ENCODE measurements at regions not wholly inside any gene's neighbourhood (a gene's known extent, or its start where the extent isn't known, plus 50 kb on each side); places are given as distances from the start of the nearest gene placed in this dataset.
"Not testable (repeated sequence)": the region's sequence is repeated elsewhere in the genome, so short reads cannot be mapped to it uniquely, and the experiment has no call there.

GRCh38 chr3:65030014-65030627 lies 342.3 kb upstream of the ADAMTS9 start:
- no peak for DNase-seq

- DNase-seq: no peak
Measured at GRCh38 chr3:65029130-65029529, 341.3 kb upstream of the ADAMTS9 start.

- no peak for DNase-seq
Measured at GRCh38 chr3:65028024-65028423, 340.2 kb upstream of the ADAMTS9 start.

GRCh38 chr3:65027335-65027734 lies 339.5 kb upstream of the ADAMTS9 start:
- DNase-seq: no peak

GRCh38 chr3:65026151-65026550 lies 338.4 kb upstream of the ADAMTS9 start:
- DNase-seq: no peak

GRCh38 chr3:65024148-65024547 lies 336.3 kb upstream of the ADAMTS9 start:
- DNase-seq: no peak

GRCh38 chr3:65020281-65021160 lies 332.7 kb upstream of the ADAMTS9 start:
- no peak for DNase-seq

GRCh38 chr3:65019443-65020055 lies 331.7 kb upstream of the ADAMTS9 start:
- DNase-seq: no peak

- no peak for DNase-seq
Measured at GRCh38 chr3:65018801-65019200, 331.0 kb upstream of the ADAMTS9 start.

- no peak for DNase-seq
Measured at GRCh38 chr3:65017359-65017758, 329.6 kb upstream of the ADAMTS9 start.

- no peak for DNase-seq
Measured at GRCh38 chr3:65015711-65016110, 327.9 kb upstream of the ADAMTS9 start.

- no peak for DNase-seq
Measured at GRCh38 chr3:65013053-65013452, 325.3 kb upstream of the ADAMTS9 start.

GRCh38 chr3:65006300-65006739 lies 318.5 kb upstream of the ADAMTS9 start:
- DNase-seq: no peak

GRCh38 chr3:65005486-65005885 lies 317.7 kb upstream of the ADAMTS9 start:
- DNase-seq: no peak

- DNase-seq: no peak
Measured at GRCh38 chr3:65004795-65005295, 317.0 kb upstream of the ADAMTS9 start.

- no peak for DNase-seq
Measured at GRCh38 chr3:65004306-65004705, 316.5 kb upstream of the ADAMTS9 start.

- DNase-seq: not testable (repeated sequence)
Measured at GRCh38 chr3:65001119-65001518, 313.3 kb upstream of the ADAMTS9 start.

- no peak for DNase-seq
Measured at GRCh38 chr3:64998317-64998716, 310.5 kb upstream of the ADAMTS9 start.

- no peak for DNase-seq
Measured at GRCh38 chr3:64995857-64996551, 308.2 kb upstream of the ADAMTS9 start.

- DNase-seq: no peak
Measured at GRCh38 chr3:64993781-64994180, 306.0 kb upstream of the ADAMTS9 start.

- DNase-seq: no peak
Measured at GRCh38 chr3:64992530-64993285, 304.9 kb upstream of the ADAMTS9 start.

GRCh38 chr3:64988188-64988587 lies 300.4 kb upstream of the ADAMTS9 start:
- no peak for DNase-seq

All from OCI-M1 (cell line).